ENCODE measurements at regions not wholly inside any gene's neighbourhood (a gene's known extent, or its start where the extent isn't known, plus 50 kb on each side); places are given as distances from the start of the nearest gene placed in this dataset.

- in situ Hi-C loops (cut with HindIII; ENCODE audit: low pct_unique_long_range_greater_than_20kb, low sequenced_read_pairs) = no loop called here
- POLR2A ChIA-PET = no interaction called here
- no TSS peak for BruUV-seq (replicated peaks)
- ATAC-seq (no peak), DNase-seq (ENCODE audit: low read depth, low spot score) (no peak)
- intact Hi-C loops (cut with micrococcal nuclease; ENCODE audit: unreplicated experiment) = no loop called here
- Histone ChIP-seq H3K4me1 (ENCODE audit: control insufficient read depth, insufficient read depth, low read length) (no peaks in the 10 kb centered on the region), H3K27me3 (ENCODE audit: control insufficient read depth, insufficient read depth, low read length) (no peaks in the 10 kb centered on the region), H3K27ac (ENCODE audit: low read length) (no peak overlapping the region), H3K9me3 (ENCODE audit: control insufficient read depth, insufficient read depth, low read depth, low read length) (no peaks in the 10 kb centered on the region), H3K36me3 (ENCODE audit: control insufficient read depth, insufficient read depth, low read length) (no peaks in the 10 kb centered on the region), H3K4me3 (ENCODE audit: low read depth in 2 of 2, low read length in 2 of 2) (no peak overlapping the region)
- TF ChIP-seq SIN3A (IDR thresholded peaks at IDR 0.05; ENCODE audit: borderline replicate concordance, insufficient read depth, low read depth, low read length) (no peak), TCF7L2 (IDR thresholded peaks at IDR 0.05; ENCODE audit: low read depth, low read length) (no peak), CTCF (IDR thresholded peaks at IDR 0.05) (no peak), POLR2AphosphoS5 (IDR thresholded peaks at IDR 0.05; ENCODE audit: low read depth, low read length) (no peak)
- TF ChIP-seq, protein P1, sequence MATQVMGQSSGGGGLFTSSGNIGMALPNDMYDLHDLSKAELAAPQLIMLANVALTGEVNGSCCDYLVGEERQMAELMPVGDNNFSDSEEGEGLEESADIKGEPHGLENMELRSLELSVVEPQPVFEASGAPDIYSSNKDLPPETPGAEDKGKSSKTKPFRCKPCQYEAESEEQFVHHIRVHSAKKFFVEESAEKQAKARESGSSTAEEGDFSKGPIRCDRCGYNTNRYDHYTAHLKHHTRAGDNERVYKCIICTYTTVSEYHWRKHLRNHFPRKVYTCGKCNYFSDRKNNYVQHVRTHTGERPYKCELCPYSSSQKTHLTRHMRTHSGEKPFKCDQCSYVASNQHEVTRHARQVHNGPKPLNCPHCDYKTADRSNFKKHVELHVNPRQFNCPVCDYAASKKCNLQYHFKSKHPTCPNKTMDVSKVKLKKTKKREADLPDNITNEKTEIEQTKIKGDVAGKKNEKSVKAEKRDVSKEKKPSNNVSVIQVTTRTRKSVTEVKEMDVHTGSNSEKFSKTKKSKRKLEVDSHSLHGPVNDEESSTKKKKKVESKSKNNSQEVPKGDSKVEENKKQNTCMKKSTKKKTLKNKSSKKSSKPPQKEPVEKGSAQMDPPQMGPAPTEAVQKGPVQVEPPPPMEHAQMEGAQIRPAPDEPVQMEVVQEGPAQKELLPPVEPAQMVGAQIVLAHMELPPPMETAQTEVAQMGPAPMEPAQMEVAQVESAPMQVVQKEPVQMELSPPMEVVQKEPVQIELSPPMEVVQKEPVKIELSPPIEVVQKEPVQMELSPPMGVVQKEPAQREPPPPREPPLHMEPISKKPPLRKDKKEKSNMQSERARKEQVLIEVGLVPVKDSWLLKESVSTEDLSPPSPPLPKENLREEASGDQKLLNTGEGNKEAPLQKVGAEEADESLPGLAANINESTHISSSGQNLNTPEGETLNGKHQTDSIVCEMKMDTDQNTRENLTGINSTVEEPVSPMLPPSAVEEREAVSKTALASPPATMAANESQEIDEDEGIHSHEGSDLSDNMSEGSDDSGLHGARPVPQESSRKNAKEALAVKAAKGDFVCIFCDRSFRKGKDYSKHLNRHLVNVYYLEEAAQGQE (IDR thresholded peaks at IDR 0.05; ENCODE audit: insufficient read depth in 1 of 2, low read depth in 2 of 2, low read length in 1 of 2) = no peak
- CTCF ChIA-PET = no interaction called here
These were observed 82.1 kb downstream of the IRX5 start for GRCh38 chr16:55012793-55013192.

- Histone ChIP-seq H3K9me3 (ENCODE audit: control insufficient read depth, insufficient read depth, low read depth, low read length) (no peaks in the 10 kb centered on the region), H3K27ac (ENCODE audit: low read length) (no peak overlapping the region), H3K27me3 (ENCODE audit: control insufficient read depth, insufficient read depth, low read length) (no peaks in the 10 kb centered on the region), H3K36me3 (ENCODE audit: control insufficient read depth, insufficient read depth, low read length) (no peaks in the 10 kb centered on the region), H3K4me1 (ENCODE audit: control insufficient read depth, insufficient read depth, low read length) (no peaks in the 10 kb centered on the region), H3K4me3 (ENCODE audit: low read depth in 2 of 2, low read length in 2 of 2) (no peak overlapping the region)
- DNase-seq (ENCODE audit: low read depth, low spot score) (no peak), ATAC-seq (no peak)
- POLR2A ChIA-PET = no interaction called here
- intact Hi-C loops (cut with micrococcal nuclease; ENCODE audit: unreplicated experiment) = no loop called here
- TF ChIP-seq POLR2AphosphoS5 (IDR thresholded peaks at IDR 0.05; ENCODE audit: low read depth, low read length) (no peak), CTCF (IDR thresholded peaks at IDR 0.05) (no peak), SIN3A (IDR thresholded peaks at IDR 0.05; ENCODE audit: borderline replicate concordance, insufficient read depth, low read depth, low read length) (no peak), TCF7L2 (IDR thresholded peaks at IDR 0.05; ENCODE audit: low read depth, low read length) (no peak)
- TF ChIP-seq, protein P1 (IDR thresholded peaks at IDR 0.05; ENCODE audit: insufficient read depth in 1 of 2, low read depth in 2 of 2, low read length in 1 of 2) = no peak
- CTCF ChIA-PET = no interaction called here
- in situ Hi-C loops (cut with HindIII; ENCODE audit: low pct_unique_long_range_greater_than_20kb, low sequenced_read_pairs) = no loop called here
- BruUV-seq (replicated peaks) = no TSS peak
These were observed 83.4 kb downstream of the IRX5 start for GRCh38 chr16:55014022-55014421.

Measured in Panc1 (cell line).